Fibroblast of pulmonary artery (primary cell): ENCODE measurements at regions not wholly inside any gene's neighbourhood (a gene's known extent, or its start where the extent isn't known, plus 50 kb on each side); places are given as distances from the start of the nearest gene placed in this dataset.
A peak's percentile ranks its signal among the peaks of the same experiment; 100 is the strongest.

ENCODE experiments used
- DNase-seq: peaks from one replicate; pipeline ENCODE4 v3.0.0-alpha.2; 2010; ENCODE audit warnings: low read depth
- H3K4me3 ChIP-seq: replicated peaks from 2 replicates; pipeline ENCODE4 v1.5.1; 2011; ENCODE audit warnings: low read depth, mild to moderate bottlenecking, control low read depth, low read length, moderate library complexity
- CTCF ChIP-seq: IDR thresholded peaks from 2 replicates; pipeline ENCODE4 v1.5.1; 2011; ENCODE audit warnings: mild to moderate bottlenecking, control low read depth, low read length, inconsistent platforms; ENCODE audit errors: missing control alignments

GRCh38 chr7:50837965-50838364 is 55.3 kb upstream of the GRB10 start:
- H3K4me3 ChIP-seq = no peak overlapping the region
- peak; percentile 82 for DNase-seq
- TF ChIP-seq CTCF = no peak

DNA sequence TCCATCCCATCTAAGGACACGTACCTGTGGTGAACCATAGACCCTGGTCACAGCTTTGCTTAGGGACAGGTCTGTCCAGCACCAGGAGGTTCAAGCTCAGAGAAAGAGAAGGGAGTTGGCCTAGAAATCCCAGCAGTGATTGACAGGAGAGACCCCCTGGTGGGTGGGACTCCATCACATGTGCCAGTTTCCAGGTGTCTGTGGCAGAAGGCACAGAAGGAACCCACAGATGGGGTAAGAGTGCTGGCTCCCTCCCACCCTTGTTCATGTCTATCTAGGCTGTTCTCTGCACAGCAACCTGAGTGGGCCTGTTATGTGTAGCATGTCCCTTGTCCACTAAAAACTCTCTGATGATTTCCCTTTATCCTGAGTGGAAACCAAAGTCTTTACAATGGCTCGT is 54.0 kb upstream of the GRB10 start:
- DNase-seq = no peak
- H3K4me3 ChIP-seq = no peak overlapping the region
- TF ChIP-seq CTCF = no peak

DNA sequence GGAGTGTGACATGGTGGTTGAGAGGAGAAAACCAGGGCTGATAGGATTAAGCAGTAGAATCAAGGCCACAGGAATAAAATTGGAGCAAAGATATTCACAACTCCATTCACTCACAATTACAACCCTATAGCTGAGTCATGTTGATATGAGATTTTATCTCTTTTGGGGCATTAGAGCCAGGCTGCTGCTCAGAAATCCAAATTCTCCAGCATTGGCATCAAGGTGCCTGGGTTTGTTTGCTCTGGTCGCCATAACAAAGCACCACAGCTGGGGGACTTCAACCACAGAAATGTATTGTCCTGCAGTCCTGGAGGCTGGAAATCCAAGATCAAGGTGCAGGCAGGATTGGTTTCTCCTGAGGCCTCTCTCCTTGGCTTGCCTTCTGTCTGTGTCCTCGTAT is 52.5 kb upstream of the GRB10 start:
- DNase-seq = no peak
- no peak for TF ChIP-seq CTCF
- no peak overlapping the region for H3K4me3 ChIP-seq

DNA sequence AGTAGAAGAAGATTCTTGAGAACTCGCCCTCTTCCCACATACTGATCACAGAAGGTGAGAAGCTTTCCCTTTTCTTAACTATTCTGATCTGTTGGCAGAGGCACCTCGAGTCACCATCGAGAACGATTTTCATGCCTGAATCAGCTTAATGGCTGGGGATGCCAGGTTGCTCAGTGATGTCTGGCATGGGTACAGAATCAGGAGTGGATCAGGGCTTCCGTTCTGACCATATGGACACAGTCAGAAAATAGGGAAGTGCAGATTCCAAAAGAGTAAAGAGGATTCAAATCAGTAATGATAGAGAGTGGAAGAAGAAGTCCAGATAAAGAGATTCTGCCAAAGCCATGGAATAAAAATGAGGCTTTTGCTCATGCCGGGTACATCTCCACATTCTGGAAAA is 52.0 kb upstream of the GRB10 start:
- TF ChIP-seq CTCF = no peak
- H3K4me3 ChIP-seq = no peak overlapping the region
- no peak for DNase-seq

- no peak for DNase-seq
- H3K4me3 ChIP-seq = no peak overlapping the region
- TF ChIP-seq CTCF = no peak
Measured at GRCh38 chr7:50834031-50834535, 51.4 kb upstream of the GRB10 start.

GRCh38 chr7:50832744-50833143 is 50.0 kb upstream of the GRB10 start:
- no peak for TF ChIP-seq CTCF
- DNase-seq = no peak
- no peak overlapping the region for H3K4me3 ChIP-seq
